T1000 (cell line): ENCODE measurements at regions not wholly inside any gene's neighbourhood (a gene's known extent, or its start where the extent isn't known, plus 50 kb on each side); places are given as distances from the start of the nearest gene placed in this dataset.

Experiments used
- DNase-seq: peaks from one replicate; lab custom pipeline; 2025; ENCODE audit warnings: mixed read lengths; lab: John Stamatoyannopoulos, UW

- no peak for DNase-seq
Observed at GRCh38 chr13:83219832-83220231, 662.4 kb downstream of the SLITRK1 start.

DNA sequence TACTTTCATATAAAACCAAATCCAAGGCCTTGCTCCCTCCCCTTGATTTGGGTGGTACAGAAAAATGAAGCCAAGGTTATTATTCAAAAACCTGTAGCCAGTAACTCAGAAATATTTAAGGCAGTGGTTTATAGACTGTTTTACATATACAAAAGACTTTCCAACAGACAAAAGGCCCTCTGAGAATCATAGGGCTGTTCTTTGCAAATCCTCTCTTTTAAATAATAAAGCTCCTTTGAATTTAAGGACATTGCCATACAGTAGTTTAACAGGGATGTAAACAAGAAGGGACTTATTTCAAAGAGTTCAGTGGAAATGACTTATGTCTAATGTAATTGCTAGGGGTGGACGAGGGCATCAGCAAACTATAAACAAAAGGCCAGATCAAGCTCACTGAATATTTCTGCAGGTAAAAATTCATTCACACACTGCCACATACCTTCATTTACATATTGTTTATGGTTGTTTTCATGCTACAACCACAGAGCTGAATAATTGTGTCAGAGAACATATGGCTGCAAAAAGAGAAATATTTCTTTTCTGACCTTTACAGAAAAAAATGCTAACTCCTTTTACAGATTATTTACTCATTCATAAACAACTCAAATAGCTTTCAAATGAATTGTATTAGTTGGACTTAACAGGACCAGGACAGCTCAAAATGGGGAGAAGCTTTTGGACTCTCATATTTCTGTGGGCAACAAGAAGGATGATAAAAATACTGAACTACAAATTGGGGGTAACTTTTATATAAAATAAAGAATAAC, 665.6 kb downstream of the SLITRK1 start:
- DNase-seq = no peak

- DNase-seq = no peak
Observed at GRCh38 chr13:83215627-83216026, 666.6 kb downstream of the SLITRK1 start.

GRCh38 chr13:83214452-83214851, 667.8 kb downstream of the SLITRK1 start:
- DNase-seq = no peak

DNA sequence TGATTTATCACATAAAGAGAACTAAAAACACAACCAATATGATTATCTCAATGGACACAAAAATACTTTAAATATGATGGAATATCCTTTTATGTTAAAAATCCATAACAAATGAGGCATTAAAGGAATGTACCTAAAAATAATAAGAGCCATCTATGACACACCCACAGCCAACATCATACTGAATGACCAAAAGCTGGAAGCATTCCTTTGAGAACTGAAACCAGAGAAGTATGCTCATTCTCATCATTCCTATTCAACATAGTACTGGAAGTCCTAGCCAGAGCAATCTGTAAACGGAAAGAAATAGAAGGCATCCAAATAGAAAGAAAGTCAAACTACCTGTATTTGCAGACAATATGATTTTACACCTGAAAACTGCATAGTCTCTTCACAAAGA, 671.0 kb downstream of the SLITRK1 start:
- no peak for DNase-seq

DNA sequence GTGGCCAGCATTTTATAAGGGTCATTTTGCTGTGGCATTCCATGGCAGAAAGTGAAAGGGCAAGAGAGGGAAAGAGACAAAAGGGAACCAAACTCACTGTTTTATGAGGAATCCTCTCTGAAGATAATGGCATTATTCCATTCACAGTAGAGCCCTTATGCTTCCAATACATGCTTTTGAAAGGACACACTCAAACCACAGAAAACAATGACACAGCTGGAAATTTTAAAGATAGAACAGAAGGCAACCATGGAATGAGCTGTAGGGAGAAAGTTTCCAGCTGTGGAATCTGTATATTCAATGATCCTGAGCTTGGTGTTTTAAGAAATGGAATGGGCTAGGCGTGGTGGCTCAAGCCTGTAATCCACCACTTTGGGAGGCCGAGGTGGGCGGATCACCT, 677.4 kb downstream of the SLITRK1 start:
- no peak for DNase-seq

- DNase-seq = no peak
Observed at GRCh38 chr13:83201506-83201905, 680.8 kb downstream of the SLITRK1 start.

GRCh38 chr13:83197316-83197715, 685.0 kb downstream of the SLITRK1 start:
- DNase-seq = no peak

DNA sequence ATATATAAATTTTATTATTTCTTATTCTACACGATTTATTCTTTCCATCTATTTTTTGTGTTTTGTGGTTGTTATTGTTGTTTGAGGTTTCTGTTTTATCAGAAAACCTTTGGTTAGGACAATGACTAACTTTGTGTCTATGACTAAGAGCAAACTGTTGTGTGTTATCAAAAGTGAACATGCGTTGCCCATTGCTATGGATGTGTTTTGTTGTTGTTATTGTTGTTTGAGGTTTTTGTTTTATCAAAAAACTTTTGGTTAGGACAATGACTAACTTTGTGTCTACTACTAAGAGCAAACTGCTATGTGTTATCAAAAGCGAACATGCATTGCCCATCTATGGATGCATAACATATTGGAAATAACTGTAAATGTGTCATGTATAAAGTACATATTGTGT, 692.3 kb downstream of the SLITRK1 start:
- no peak for DNase-seq

DNA sequence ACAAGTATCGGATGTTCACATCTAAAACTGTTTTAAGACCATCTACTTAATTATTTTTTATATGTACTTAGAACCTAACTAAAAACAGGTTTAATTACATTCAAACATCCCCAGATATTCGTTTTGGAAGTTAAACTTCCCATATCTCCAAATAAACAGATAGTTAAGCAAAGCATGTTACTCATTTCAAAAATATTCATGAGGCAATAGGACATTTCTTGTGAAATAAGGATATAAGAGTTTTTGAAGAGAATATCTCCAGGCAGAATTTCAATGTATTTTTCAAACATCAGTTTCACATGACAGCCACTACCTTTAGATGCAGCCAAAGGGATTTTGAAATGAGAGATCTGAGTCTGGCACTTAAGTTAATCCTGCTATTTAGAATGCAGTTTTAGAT, 697.5 kb downstream of the SLITRK1 start:
- no peak for DNase-seq

DNA sequence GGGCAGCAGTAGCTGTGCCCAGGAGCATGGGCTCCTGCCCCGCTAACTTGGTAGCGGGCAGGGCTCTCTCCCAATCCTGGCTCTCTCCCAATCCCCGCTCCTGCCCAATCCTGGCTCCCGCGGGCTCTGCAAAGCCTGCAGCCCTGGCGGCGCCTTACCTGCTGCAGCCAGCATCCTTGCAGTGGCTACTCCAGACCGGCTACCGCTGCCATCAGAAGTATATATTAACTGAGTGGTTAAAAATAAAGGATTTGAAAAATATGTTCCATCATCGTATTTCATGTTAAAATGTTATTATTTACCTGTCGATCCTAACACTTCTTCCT, 698.2 kb downstream of the SLITRK1 start:
- no peak for DNase-seq

DNA sequence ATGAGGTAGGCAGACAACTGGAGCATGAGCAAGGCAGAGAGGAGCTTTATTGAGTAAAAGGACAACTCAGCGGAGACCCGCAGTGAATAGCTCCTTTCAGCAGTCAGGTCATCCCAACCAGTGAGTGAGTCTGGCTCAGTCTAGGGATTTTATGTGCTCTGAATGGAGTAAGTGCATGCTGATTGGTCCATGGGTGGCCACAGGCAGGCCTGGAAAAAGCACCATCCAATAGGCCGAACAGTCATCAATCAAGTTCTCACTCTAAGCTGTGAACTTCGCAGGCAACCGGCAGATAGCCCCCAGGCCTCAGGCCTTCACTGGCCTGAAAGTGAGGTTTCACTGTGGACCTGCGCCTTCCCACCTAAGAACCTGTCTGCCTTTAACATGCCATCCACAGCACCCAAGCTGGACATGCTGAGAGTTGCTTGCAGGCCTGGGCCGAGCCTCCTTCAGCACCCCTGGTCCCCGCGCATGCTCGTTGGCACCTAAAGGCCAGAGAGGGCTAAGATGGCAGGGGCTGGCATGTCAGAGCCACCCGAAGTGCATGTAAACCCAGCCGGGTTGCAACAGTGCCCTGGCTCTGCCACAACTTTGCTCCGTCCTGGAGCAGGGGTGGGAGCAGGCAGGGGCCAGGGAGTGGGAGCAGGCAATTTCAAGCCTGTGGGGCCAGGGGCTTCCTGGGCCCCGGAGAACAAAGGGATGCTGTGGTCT, 698.7 kb downstream of the SLITRK1 start:
- DNase-seq = no peak

DNA sequence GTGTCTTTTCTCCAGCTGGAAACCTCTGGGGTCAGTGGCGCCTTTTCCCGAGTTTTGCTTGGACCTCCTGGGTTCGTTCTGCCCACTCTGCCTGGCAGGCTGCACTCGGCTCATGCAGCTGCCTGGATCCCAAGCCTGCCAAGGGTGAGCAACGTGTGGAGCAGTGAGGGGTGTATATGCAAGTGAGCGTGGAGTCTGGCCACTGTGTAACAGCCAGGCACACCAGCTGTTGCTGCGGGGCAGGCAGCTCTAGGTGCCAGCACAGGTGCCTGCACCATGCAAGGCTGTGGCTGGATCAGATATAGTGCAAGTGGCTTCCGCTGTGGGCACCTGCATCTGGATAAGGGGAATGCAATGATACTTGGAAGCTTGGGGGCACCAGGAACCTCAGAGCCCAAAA, 699.4 kb downstream of the SLITRK1 start:
- no peak for DNase-seq

- no peak for DNase-seq
Observed at GRCh38 chr13:83178008-83178407, 704.3 kb downstream of the SLITRK1 start.

GRCh38 chr13:83168590-83168989, 713.7 kb downstream of the SLITRK1 start:
- DNase-seq = no peak

GRCh38 chr13:83167203-83167602, 715.1 kb downstream of the SLITRK1 start:
- DNase-seq = no peak

DNA sequence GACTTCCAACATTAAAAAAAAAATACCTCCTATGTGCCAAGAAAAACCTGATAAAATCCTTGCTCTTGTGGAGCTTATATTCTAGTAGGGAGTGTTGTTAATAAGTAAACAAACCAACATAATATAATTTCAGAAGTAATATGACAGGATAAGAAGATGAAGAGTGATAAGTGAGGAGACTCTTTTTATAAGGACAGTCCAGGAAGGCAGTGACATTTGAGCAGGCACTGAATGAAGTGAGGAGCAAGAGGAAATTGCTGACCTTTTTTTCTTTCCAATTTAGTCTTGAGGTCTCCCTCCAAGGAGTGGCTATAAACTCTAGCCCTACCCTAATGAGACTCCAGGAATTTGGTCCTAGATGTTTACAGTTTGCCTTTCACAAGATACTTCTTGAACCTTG, 715.7 kb downstream of the SLITRK1 start:
- DNase-seq = no peak

- DNase-seq = no peak
Observed at GRCh38 chr13:83162493-83162892, 719.8 kb downstream of the SLITRK1 start.

DNA sequence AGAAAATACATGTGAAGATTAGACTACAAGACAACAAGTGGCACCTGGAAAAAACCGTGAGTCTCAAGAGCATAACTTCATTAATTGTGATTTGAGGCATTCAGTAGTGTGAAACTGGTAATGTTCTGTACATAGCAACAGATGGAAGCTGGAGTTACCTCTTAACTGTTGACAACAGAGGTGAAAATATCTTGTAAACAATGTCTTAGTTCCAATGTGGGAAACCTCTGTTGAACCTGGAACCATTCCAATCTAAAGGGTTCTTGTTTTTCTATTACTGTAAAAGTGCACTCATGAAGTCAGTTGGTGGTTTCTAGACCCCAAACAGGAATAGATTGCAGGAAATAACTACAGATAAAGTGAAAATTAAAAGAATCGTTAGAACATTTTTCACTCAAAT, 728.4 kb downstream of the SLITRK1 start:
- no peak for DNase-seq

GRCh38 chr13:83151308-83151660, 731.0 kb downstream of the SLITRK1 start:
- no peak for DNase-seq

GRCh38 chr13:83150616-83151307, 731.5 kb downstream of the SLITRK1 start:
- no peak for DNase-seq

- no peak for DNase-seq
Observed at GRCh38 chr13:83136660-83137059, 745.6 kb downstream of the SLITRK1 start.

DNA sequence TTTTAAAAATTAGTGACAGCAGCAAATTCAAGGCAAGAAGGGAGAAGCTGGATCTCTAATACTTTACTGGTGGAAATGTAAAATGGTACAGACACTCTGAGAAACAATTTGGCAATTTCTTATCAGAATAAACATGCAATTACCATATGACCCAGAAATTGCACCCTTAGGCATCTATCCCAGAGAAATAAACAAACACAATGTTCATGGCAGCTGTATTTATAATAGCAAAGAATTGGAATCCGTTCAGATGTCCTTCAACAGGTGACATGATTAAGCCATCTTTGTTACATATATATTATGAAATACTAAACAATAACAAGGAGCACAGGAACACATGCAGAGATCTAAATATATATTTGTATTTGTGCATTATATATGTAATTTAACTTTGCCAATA, 756.5 kb downstream of the SLITRK1 start:
- no peak for DNase-seq
